ENCODE measurements at regions not wholly inside any gene's neighbourhood (a gene's known extent, or its start where the extent isn't known, plus 50 kb on each side); places are given as distances from the start of the nearest gene placed in this dataset.

DNA sequence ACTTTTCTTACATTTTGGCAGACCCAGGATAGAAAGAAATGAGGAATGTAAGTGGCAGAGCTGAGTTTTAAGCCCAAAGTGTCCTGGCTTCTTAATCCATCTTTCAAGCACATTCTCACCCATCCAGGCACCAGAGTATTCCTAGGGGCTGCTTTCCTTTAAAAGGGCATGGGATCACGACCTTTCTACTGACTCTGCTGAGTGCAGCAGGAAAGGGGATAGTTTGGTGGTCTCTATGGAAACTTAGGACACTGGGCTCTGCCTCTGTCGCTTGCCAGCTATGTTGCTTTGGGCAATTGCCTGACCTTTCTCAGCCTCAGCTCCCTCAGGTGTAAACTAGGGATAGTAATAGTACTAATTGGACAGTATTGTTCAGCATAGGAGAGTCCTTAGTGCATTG is 458.4 kb downstream of the PDCD6IP start:
- DNase-seq (no peak), ATAC-seq (no peak)
- intact Hi-C loops (cut with DNase I), result no loop called here
- H3K27ac ChIP-seq, result no peak overlapping the region
- H3K36me3 ChIP-seq (ENCODE audit: insufficient read depth in 1 of 2, low read depth in 1 of 2), result no peaks in the 10 kb centered on the region
- H3K4me3 ChIP-seq, result no peak overlapping the region
- no peaks in the 10 kb centered on the region for H3K9me3 ChIP-seq
- no peaks in the 10 kb centered on the region for H3K27me3 ChIP-seq (ENCODE audit: insufficient read depth in 3 of 3, low read length in 2 of 3)
- TF ChIP-seq, protein P1, sequence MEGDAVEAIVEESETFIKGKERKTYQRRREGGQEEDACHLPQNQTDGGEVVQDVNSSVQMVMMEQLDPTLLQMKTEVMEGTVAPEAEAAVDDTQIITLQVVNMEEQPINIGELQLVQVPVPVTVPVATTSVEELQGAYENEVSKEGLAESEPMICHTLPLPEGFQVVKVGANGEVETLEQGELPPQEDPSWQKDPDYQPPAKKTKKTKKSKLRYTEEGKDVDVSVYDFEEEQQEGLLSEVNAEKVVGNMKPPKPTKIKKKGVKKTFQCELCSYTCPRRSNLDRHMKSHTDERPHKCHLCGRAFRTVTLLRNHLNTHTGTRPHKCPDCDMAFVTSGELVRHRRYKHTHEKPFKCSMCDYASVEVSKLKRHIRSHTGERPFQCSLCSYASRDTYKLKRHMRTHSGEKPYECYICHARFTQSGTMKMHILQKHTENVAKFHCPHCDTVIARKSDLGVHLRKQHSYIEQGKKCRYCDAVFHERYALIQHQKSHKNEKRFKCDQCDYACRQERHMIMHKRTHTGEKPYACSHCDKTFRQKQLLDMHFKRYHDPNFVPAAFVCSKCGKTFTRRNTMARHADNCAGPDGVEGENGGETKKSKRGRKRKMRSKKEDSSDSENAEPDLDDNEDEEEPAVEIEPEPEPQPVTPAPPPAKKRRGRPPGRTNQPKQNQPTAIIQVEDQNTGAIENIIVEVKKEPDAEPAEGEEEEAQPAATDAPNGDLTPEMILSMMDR (IDR thresholded peaks at IDR 0.05), result no peak
- no peaks in the 10 kb centered on the region for H3K4me1 ChIP-seq
- WGBS, 3 donors, result 48 to 65% (median 60%) methylated on average over 2 of the region's 2 CpGs

DNA sequence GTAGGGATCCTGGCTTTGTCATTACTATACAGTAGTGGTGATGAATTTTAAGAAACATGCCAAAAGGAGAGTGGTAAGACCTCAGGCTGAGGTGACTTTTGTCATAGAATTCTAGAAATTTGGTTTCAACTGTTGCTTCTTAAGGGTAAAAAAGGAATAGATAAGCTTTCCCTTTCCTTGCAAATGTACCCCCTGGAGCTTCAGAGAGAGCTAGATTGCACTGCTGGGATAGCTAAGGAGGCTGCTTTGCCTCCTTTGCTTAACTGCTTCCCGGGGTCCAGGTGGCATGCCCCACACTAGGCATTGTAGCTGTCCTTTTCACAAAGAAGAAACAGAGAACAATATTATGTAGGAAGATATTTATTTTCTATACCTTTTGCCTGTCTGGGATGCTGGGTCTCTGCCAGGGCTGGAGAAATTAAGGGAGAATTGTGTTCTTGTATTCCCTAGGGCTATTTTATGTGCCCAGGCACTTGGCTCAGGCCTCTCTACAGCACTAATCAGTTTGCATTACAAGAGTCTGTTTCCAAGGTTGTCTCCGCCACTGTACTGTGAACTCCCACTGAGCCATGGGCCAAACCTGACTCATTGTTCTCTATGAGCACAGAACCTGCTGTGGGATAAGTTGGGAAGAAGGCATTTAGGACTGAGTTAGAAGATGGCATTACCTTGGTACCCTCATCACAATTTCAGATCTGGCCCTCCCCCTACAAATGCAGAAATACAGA is 460.0 kb downstream of the PDCD6IP start:
- Histone ChIP-seq H3K27ac (no peak overlapping the region), H3K36me3 (ENCODE audit: insufficient read depth in 1 of 2, low read depth in 1 of 2) (no peaks in the 10 kb centered on the region), H3K27me3 (ENCODE audit: insufficient read depth in 3 of 3, low read length in 2 of 3) (no peaks in the 10 kb centered on the region), H3K4me1 (no peaks in the 10 kb centered on the region), H3K4me3 (no peak overlapping the region), H3K9me3 (no peaks in the 10 kb centered on the region)
- no peak for DNase-seq
- no peak for ATAC-seq
- TF ChIP-seq, protein P1 (IDR thresholded peaks at IDR 0.05), result no peak
- intact Hi-C loops (cut with DNase I), result no loop called here
- 70 to 78% (median 78%) methylated on average over 2 of the region's 2 CpGs for WGBS, 3 donors

DNA sequence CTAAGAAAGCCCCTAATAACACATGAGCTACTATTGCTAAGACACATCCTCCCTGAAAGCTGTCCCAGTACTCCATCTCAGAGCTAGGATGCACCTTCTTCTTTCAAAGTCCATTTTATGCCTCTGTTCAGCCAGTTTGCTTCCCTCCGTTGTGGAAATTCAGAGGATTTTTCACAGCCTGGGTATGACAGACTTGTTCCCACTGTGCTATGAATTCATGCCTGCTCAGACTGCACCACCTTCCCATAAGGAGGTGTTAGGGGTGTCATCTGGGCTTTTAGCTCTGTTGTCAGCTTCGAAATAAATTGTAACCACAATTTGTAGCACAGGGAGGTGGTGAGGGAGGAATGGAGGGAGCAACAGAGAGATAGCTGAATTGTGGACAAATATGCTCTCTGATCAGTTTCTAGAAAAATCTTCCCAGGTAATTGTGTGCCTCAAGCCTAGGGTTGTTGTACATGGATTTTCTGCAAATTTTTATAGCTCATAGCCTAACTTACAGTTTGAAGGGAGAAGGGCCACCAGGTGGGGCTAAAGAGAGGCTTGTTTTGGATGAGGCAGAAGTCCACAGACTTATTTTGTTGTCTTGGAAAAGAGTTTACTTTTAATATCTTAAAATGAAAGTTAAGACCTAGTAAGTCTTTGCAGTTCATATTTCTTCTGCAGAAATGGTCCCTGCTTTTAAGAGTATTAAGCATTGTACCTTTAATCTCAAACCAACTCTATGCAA is 462.0 kb downstream of the PDCD6IP start:
- no peak overlapping the region for H3K27ac ChIP-seq
- no peak for ATAC-seq
- 85 to 92% (median 92%) methylated on average over 2 of the region's 2 CpGs for WGBS, 3 donors

GRCh38 chr3:34261001-34261385 is 462.6 kb downstream of the PDCD6IP start:
- ATAC-seq, result no peak
- WGBS, 3 donors, result 83 to 87% (median 87%) methylated on average over 1 of the region's 1 CpG

More for the DNA sequence above, 462.0 kb downstream of the PDCD6IP start:
- intact Hi-C loops (cut with DNase I), result no loop called here
- H3K27me3 ChIP-seq (ENCODE audit: insufficient read depth in 3 of 3, low read length in 2 of 3), result no peaks in the 10 kb centered on the region
- DNase-seq, result peak in 1 of 2 donors; percentile 16
- no peaks in the 10 kb centered on the region for H3K4me1 ChIP-seq
- H3K9me3 ChIP-seq, result no peaks in the 10 kb centered on the region
- H3K4me3 ChIP-seq, result no peak overlapping the region
- TF ChIP-seq, protein P1 (IDR thresholded peaks at IDR 0.05), result peak; percentile 44
- no peaks in the 10 kb centered on the region for H3K36me3 ChIP-seq (ENCODE audit: insufficient read depth in 1 of 2, low read depth in 1 of 2)

More at GRCh38 chr3:34261001-34261385, 462.6 kb downstream of the PDCD6IP start:
- Histone ChIP-seq H3K9me3 (no peaks in the 10 kb centered on the region), H3K4me3 (no peak overlapping the region), H3K4me1 (no peaks in the 10 kb centered on the region), H3K36me3 (ENCODE audit: insufficient read depth in 1 of 2, low read depth in 1 of 2) (no peaks in the 10 kb centered on the region), H3K27ac (no peak overlapping the region), H3K27me3 (ENCODE audit: insufficient read depth in 3 of 3, low read length in 2 of 3) (no peaks in the 10 kb centered on the region)
- DNase-seq, result no peak
- intact Hi-C loops (cut with DNase I), result no loop called here
- TF ChIP-seq, protein P1 (IDR thresholded peaks at IDR 0.05), result no peak
